Muscle of arm (tissue), 1 donor: ENCODE measurements at regions not wholly inside any gene's neighbourhood (a gene's known extent, or its start where the extent isn't known, plus 50 kb on each side); places are given as distances from the start of the nearest gene placed in this dataset.
"Not testable (repeated sequence)": the region's sequence is repeated elsewhere in the genome, so short reads cannot be mapped to it uniquely, and the experiment has no call there.

Experiments used
- DNase-seq: peaks from one replicate; pipeline ENCODE4 v3.0.0-alpha.2; 2013

DNA sequence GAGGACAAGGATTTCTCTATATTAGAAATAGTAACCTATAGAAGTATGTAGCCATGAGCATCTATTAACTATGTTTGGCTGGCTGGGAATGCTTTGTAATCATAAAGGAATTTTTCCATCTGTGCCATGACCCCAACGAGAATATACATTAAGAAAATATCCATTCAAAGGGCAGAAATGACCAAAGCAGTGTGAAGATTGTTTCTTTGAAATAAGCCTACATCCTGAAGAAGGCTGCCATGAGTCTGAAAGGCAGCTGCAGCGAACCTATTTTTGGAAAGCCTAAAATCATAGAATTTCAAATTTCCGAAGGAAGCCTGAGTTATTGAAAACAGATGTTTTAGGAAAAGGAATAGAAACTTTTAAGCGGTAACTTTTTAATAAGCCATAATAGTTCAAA is 244.2 kb upstream of the FOXK1 start:
- DNase-seq = peak; percentile 32

DNA sequence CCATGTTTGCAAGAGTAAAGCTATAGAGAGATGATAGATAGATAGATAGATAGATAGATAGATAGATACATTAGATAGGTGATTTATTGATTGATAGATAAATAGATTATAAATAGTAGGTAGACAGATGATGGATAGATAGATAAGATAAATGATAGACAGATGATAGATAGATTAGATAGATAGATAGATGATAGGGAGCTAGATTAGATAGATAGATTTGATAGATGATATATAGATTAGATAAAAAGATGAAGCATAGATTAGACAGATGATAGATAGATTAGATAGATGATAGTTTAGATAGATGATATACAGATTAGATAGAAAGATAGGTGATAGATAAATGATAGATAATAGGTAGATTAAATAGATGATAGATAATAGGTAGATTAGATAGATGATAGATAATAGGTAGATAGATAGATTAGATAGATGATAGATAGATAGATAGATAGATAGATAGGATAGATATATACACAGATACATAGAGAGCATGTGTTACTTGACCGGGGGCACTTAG is 243.3 kb upstream of the FOXK1 start:
- DNase-seq = no peak

DNA sequence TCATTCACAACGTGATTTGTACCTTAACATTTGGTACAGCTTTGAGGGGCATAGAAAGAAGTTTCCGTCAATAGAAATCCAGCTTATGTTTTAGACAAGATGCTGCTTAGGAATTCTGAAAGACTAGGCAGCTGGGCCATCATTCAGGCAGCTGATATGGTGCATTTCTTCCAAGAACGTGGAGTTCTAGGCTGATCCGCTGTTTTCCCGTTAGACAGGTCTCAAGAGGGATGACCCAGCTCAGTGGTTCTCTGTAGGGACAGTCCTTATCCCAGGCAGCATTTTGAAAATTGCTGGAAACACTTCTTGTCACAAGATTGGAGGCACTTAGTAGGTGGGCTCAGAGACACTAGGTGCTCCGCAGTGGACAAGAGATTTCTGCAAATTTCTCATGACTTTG is 242.7 kb upstream of the FOXK1 start:
- no peak for DNase-seq

DNA sequence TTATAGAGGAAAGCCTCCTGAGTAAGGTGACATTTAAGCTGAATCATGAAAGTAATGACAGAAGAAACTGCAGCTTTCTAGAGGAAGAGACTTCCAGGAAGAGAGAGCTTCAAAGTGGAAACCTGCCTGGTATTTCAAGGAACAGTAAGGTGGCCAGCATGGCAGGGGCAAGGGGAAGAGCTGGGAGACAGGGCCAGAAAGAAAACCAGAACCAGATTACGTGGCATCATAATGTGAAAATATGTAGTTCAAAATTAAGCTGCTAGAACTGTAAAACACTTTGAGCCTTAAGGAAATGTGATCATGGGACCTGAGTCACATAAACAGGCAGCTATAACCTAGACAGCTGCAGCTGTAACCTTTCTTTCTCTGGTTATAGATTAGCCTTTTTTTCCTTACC is 238.0 kb upstream of the FOXK1 start:
- DNase-seq = no peak

DNA sequence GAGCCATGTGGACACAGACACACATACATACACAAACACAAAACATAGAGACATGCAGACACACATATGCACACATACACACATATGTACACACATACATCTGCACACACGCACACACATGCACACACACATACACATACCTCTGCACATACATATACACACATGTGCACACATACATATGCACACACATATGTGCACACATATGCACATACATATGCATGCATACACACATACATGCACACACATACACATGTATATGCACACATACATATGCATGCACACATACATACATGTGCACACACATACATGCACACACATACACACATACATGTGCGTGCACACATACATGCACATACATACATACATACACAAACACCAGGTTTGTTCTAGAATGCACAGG is 236.3 kb upstream of the FOXK1 start:
- DNase-seq = no peak

DNA sequence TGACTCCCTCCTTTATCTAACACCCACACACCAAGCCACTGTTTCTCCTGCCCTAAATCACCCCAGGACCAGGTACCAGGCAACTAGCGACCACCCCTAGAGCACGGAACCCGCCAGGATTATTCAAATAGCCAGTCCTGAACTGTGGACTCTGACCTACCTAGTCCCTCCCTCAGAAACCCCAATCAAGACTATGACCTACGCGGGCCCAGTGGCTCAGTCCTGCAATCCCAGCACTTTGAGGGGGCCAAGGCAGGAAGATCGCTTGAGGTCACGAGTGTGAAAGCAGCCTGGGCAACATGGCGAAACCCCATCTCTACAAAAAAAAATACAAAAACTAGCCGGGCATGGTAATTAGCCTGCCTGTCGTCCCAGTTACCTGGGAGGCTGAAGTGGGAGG is 232.8 kb upstream of the FOXK1 start:
- no peak for DNase-seq

DNA sequence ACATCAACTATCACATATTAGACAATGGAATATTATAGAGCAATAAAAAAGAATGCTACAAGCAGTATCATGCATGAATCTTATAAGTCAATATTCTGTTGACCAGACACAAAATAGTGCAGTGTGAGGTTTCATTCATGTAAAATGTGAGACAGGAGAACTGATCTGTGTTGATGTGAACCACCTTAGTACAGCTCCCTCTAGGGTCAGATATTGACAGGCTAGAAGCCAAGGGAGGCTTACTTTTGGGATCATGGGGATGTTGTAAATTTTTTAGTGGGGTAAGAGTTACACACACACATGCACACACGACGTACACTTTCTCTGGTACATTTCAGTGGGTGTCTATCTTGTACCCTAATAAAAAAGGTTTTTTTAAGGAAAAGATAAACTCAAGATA is 231.6 kb upstream of the FOXK1 start:
- no peak for DNase-seq

DNA sequence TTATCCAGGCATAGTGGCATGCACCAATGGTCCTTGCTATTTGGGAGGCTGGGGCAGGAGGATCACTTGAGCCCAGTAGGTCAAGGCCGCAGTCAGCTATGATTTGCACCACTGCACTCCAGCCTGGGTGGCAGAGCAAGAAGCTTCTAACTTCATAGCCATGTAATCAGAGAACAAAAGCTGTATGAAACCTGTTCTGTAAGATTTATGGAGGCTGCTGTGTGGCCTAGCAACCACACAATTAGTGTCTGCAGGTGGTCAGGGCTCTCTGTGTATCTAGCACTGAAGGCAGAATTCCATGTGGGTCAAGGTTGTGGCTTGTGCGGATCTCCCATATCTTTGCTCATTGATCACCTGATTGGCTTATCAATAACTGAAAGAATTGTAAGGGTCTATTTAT is 221.5 kb upstream of the FOXK1 start:
- no peak for DNase-seq

DNA sequence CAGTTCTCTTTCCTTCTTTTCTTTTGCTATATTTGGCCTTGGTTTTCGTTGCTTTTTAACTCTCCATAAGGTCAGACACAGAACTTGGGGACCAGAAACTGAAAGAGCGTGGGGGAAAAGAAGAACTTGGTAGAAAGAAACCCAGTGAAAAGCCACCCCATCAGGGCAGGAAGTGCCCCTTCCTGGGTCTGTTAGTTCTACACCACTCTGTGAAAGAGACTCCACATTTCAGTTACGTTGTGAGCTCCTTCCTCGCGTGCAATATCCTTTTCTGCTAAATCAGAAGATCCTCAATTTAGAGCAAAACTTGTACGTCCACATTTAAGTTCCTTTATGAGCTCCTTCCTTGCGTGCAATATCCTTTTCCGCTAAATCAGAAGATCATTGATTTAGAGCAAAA is 220.6 kb upstream of the FOXK1 start:
- no peak for DNase-seq

DNA sequence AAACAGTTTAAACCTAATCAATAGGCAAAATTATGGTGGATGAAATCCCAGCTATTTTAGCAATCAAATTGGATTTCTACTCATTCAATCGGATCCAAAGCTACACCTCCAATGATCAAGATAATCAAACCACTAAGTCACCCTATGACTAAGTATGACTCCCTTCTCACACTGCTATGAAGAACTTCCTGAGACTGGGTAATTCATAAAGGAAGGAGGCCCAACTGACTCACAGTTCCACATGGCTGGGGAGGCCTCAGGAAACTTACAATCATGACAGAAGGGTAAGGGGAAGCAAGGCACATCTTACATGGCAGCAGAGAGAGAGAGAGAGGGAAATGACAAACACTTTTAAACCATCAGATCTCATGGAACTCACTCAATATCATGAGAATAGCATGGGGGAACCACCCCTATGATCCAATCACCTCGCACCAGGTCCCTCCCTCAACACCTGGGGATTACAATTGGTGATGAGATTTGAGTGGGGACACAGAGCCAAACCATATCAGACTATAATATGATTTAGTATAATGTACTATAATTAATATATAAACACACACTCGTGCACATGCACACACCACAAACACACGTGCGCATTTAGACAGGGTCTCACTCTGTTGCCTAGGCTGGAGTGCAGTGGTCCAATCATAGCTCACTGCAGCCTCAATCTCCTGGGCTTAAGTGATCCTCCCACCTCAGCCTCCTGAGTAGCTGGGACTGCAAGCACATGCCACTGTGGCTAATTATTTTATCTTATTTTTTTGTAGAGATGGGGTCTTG is 213.6 kb upstream of the FOXK1 start:
- no peak for DNase-seq

DNA sequence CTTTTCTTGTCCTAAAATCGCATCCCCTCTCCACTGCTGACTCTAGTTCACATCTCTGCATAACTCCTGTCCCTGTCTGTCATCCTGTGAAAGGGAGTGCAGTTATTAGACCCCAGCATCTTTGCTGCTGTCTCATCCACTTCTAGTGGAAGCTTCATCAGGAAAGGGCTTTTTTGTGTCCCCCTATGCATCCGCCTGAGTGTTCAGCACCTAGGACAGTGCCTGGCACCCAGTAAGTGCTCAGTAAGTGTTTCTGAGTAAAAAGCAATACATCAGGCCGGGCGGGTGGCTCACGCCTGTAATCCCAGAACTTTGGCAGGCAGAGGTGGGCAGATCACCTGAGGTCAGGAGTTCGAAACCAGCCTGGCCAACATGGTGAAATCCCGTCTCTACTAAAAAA is 211.8 kb upstream of the FOXK1 start:
- DNase-seq = no peak

DNA sequence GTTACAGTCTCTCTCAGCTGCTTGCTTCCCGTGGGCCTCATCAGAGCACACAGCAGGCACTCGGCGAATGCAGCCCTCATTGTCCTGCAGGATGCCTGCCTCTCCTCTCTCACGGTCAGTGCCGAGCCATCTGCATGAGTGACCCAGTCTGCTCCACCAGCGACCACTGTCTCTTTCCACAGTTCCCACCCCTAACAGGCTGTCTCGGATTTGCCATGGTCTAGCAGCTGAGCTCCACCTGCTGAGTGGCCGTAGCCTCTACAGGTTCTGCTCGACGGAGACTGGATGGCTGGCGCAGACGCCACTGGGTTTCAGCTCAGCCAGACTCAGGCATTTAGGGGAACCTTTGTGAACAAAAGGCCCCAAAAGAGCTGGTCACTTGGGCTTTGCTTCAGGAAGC is 209.4 kb upstream of the FOXK1 start:
- no peak for DNase-seq

DNA sequence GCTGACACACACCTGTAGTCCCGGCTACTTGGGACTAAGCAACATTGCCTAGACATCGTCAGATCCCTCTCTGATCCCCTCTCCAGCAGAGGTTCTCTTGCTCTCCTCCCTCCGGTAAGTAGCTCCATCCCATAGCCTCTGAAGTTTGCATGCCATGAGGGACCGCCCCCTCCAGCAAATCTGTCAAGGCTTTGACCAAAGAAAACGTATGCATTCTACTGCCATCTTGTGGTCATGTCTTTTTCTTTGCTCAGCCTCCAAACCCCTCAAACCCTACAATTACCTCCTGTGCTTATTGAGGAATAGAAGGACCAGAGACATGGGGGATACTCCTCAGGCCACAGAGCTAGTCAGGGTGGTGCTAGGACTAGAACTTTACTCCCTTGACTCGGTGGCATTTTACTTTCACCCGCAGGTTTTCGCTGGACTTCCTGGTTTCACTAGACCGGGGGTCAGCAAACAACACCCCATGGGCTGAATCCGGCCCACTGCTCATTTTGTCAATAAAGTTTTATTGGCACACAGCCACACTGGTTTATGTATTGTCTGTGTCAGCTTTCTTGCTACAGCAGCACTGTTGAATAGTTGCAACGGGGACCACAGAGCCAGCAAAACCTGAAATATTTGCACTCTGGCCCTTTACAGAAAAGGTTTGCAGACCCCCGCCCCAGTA is 202.6 kb upstream of the FOXK1 start:
- no peak for DNase-seq

DNA sequence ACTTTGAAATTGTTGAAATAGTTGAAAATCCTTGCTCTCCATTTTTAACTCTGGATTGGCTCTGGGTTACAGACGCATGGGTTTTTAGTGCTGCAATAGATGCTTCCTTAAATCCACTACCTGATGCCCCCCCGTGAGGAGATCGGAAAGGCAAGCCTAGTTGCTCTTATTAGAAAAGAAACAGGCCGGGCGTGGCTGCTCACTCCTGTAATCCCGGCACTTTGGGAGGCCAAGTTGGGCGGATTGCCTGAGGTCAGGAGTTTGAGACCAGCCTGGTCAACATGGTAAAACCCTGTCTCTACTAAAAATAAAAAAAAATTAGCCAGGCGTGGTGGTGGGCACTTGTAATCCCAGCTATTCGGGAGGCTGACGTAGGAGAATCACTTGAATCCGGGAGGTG is 202.0 kb upstream of the FOXK1 start:
- not testable (repeated sequence) for DNase-seq

DNA sequence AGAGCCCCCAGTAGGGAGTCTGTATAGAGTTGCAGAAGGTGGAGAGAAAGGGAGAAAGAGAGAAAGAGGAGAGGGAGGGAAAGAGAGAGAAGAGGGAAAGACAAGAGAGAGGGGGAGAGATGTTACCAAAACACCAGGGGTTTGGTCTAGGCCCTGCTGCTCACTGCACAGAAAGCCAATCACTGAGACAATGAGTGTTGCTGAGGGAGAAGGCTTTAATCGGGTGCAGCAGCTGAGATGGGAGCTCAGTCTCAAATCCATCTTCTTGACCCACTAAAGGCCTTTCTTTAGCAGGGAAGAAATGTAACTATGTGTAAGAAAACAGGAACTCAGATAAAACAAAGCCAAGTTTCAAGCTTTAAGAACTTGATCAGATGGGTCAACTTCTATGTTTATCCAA is 198.2 kb upstream of the FOXK1 start:
- DNase-seq = no peak

DNA sequence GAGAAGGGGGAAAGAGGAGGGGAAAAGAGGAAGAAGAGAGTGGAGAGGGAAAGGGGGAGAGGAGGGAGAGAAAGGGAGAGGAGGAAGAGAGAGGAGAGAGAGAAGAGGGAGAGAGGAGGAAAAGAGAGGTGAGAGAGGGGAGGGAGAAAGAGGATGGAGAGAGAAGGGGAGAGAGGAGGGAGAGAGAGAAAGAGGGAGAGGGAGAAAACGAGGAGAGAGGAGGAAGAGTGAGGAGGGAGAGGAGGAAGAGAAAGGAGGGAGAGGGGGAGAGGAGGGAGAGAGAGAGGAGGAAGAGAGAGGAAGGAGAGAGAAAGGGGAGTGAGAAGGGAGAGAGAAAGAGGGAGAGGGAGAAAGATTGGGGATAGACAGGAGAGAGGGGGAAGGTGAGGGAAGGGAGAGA is 197.6 kb upstream of the FOXK1 start:
- no peak for DNase-seq

DNA sequence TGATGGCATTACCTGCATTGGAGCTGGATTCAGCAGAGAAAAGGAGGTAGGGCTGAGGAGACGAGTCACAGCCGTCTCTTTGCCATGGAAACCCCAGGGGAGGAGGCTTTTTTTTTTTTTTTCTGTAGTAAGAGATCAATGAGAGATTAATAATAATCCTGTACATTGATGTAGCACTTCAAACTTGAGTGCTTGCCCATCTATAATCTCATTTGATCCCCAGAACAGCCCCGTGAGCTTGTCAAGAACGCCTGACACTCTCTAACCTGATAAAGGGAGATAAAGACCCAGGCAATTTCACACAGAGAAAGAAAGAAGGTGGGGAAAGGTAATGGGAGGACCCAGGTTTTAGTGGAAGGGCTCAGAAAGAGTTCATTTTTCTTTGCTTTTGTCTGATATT is 195.2 kb upstream of the FOXK1 start:
- DNase-seq = no peak

DNA sequence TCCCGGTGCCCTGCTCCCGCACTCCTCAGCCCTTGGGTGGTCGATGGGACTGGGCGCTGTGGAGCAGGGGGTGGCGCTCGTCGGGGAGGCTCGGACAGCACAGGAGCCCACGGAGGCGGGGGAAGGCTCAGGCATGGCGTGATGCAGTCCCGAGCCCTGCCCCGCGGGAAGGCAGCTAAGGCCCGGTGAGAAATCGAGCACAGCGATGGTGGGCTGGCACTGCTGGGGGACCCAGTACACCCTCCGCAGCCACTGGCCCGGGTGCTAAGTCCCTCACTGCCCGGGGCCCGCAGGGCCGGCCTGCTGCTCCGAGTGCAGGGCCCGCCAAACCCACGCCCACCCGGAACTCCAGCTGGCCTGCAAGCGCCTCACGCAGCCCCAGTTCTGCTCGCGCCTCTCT is 185.2 kb upstream of the FOXK1 start:
- not testable (repeated sequence) for DNase-seq

DNA sequence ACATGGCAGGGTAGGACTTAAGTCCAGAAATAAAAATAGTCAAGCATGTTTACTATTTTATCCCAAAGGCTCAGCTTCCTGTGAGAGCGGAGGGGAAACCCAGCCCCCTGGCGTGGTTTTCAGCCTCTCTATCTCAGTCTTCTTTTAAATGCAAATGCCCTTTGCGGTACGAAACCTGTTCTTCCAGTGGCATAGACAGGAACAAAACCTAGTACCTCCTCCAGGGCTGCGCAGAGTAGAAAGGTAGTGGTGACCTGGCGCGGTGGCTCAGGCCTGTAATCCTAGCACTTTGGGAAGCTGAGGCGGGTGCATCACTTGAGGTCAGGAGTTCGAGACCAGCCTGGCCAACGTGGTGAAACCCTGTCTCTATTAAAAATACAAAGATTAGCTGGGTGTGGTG is 181.3 kb upstream of the FOXK1 start:
- no peak for DNase-seq

DNA sequence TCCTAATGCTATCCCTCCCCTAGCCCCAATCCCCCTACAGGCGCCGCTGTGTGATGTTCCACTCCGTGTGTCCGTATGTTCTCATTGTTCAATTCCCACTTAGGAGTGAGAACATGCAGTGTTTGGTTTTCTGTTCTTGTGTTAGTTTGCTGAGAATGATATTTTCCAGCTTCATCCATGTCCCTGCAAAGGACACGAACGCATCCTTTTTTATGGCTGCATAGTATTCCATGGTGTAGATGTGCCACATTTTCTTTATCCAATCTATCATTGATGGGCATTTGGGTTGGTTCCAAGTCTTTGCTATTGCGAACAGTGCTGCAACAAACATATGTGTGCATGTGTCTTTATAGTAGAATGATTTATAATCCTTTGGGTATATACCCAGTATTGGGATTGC is 174.2 kb upstream of the FOXK1 start:
- not testable (repeated sequence) for DNase-seq

DNA sequence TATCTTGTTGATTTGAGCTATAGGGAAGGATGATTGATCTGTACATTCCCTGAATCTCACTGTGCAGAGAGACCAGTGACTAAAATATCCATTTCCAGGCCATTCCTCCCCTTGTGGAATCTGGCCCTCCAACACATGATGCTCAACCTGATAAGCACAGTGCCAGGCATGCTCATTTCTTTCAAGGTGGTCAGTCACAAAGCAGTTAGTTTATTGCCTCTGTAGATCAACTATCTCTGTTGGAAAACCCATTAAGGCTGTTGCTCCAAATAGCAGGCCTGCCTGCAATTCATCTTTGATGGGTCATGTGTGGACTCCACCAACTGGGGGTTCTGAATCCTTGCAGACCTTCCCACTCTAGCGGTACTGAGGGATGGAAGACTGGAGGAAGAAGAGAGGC is 168.6 kb upstream of the FOXK1 start:
- DNase-seq = no peak

DNA sequence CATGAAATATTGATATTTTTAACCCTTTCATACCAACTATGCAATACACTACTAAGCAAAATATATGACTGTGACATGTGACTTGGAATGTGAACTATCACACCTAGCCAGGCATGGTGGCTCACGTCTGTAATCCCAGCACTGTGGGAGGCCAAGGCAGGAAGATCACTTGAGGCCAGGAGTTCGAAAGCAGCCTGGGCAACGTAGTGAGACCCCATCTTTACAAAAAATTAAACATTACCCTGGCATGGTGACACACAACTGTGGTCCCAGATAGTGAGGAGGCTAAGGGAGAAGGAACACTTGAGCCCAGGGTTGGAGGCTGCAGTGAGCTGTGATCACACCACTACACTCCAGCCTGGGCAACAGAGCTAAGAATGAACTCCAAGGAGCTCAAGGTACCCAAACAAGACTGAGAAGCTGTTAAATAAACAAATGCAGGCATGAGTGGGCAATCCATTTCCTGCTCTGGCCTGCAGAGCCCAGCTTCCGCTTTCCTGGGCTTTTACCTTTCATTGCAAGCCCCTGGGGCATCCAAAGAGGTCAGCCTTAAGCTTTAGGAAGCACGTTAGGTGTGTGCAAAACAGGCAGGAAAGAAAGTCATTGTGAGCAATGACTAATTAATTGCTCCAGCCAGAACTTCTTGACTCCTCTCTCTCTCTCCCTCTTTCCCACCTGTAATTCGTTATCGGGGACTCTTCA is 162.1 kb upstream of the FOXK1 start:
- no peak for DNase-seq

DNA sequence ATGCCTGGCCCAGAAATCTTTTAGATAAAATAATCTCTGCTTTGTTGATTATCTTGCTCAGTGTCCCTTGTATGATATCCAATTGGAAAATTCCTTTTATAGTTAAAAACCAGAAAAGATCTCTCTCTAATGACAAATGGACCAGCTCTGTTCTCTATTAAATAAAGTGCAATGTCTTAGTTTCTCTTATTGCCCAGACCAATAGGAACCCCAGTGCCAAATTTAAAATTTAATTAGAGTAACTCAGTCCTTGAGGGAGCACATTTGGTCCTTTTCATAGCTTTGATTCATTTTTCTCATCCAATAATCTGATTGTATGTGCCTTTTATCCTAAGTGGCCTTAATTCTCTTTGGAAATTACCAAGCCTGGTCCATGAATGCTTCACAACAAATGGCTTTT is 158.9 kb upstream of the FOXK1 start:
- no peak for DNase-seq
